HepG2 (cell line): ENCODE measurements at regions not wholly inside any gene's neighbourhood (a gene's known extent, or its start where the extent isn't known, plus 50 kb on each side); places are given as distances from the start of the nearest gene placed in this dataset.

ENCODE experiments used
- ARNT2 ChIP-seq: sonication (generic); formaldehyde crosslinking; IDR thresholded peaks from 2 replicates; pipeline ENCODE4 v1.8.0; 2022; ENCODE audit warnings: mild to moderate bottlenecking, low read depth, missing genetic modification reagents, moderate library complexity
- CBX1 ChIP-seq: IDR thresholded peaks from one replicate; pipeline ENCODE4 v1.6.1; 2016; ENCODE audit warnings: antibody characterized with exemption, low read depth
- CENPT ChIP-seq: sonication (generic); formaldehyde crosslinking; IDR thresholded peaks from 2 replicates; pipeline ENCODE4 v1.8.0; 2022; ENCODE audit warnings: low read depth, mild to moderate bottlenecking, moderate library complexity, missing genetic modification reagents
- FIP1L1 ChIP-seq: fragments of 200-400 bp; formaldehyde crosslinking; IDR thresholded peaks from 2 replicates; pipeline ENCODE4 v1.6.1; 2018; ENCODE audit warnings: low read depth, mild to moderate bottlenecking, low read length, moderate library complexity, borderline replicate concordance; ENCODE audit not compliant: insufficient read depth
- HES4 ChIP-seq: sonication (generic); formaldehyde crosslinking; IDR thresholded peaks from 2 replicates; pipeline ENCODE4 v1.9.0; 2021; ENCODE audit warnings: mild to moderate bottlenecking, missing genetic modification reagents, borderline replicate concordance
- HOXA5 ChIP-seq: sonication (generic); formaldehyde crosslinking; IDR thresholded peaks from 2 replicates; pipeline ENCODE4 v1.4.0; 2020; ENCODE audit warnings: missing genetic modification reagents
- KLF11 ChIP-seq: IDR thresholded peaks from 2 replicates; pipeline ENCODE4 v1.6.1; 2016; ENCODE audit warnings: missing compliant biosample characterization
- PCBP2 ChIP-seq: fragments of 200-400 bp; formaldehyde crosslinking; optimal IDR thresholded peaks from 2 replicates; pipeline ENCODE3; 2018; ENCODE audit warnings: low read length, low read depth; ENCODE audit not compliant: poor library complexity, severe bottlenecking
- PLRG1 ChIP-seq: fragments of 450-650 bp; conservative IDR thresholded peaks from 2 replicates; pipeline ENCODE4 v1.6.1; 2016
- RCOR2 ChIP-seq: IDR thresholded peaks from 2 replicates; pipeline ENCODE4 v1.6.1; 2016; ENCODE audit warnings: missing biosample characterization, missing genetic modification reagents
- RFX3 ChIP-seq: IDR thresholded peaks from 2 replicates; pipeline ENCODE4 v1.6.1; 2016; ENCODE audit warnings: missing biosample characterization, missing genetic modification reagents
- ZNF138 ChIP-seq: sonication (generic); formaldehyde crosslinking; IDR thresholded peaks from 2 replicates; pipeline ENCODE4 v1.5.0; 2020; ENCODE audit warnings: mild to moderate bottlenecking, low read depth, missing genetic modification reagents
- ZNF3 ChIP-seq: IDR thresholded peaks from 2 replicates; pipeline ENCODE4 v1.7.0; 2017; ENCODE audit warnings: inconsistent platforms
- ZNF44 ChIP-seq: sonication (generic); formaldehyde crosslinking; IDR thresholded peaks from 2 replicates; pipeline ENCODE4 v1.5.1; 2020; ENCODE audit warnings: mild to moderate bottlenecking, missing genetic modification reagents
- ZNF703 ChIP-seq: sonication (generic); formaldehyde crosslinking; IDR thresholded peaks from 2 replicates; pipeline ENCODE4 v1.5.1; 2020; ENCODE audit warnings: missing genetic modification reagents, mild to moderate bottlenecking, moderate library complexity, borderline replicate concordance
- ZNF839 ChIP-seq: sonication (generic); formaldehyde crosslinking; IDR thresholded peaks from 2 replicates; pipeline ENCODE4 v1.4.0; 2020; ENCODE audit warnings: missing genetic modification reagents, mild to moderate bottlenecking, borderline replicate concordance
- TF ChIP-seq, protein P1 (sequence below): sonication (generic); formaldehyde crosslinking; IDR thresholded peaks from 2 replicates; pipeline ENCODE4 v1.8.1; 2023; ENCODE audit warnings: mild to moderate bottlenecking, missing genetic modification reagents
- TF ChIP-seq, protein P2 (sequence below): sonication (generic); formaldehyde crosslinking; IDR thresholded peaks from 2 replicates; pipeline ENCODE4 v1.4.0; 2020; ENCODE audit warnings: missing genetic modification reagents
- TF ChIP-seq, protein P3 (sequence below): sonication (generic); formaldehyde crosslinking; IDR thresholded peaks from 2 replicates; pipeline ENCODE4 v1.5.1; 2020; ENCODE audit warnings: mild to moderate bottlenecking, missing genetic modification reagents
- TF ChIP-seq, protein P4 (sequence below): sonication (generic); formaldehyde crosslinking; IDR thresholded peaks from 2 replicates; pipeline ENCODE4 v1.4.0; 2020; ENCODE audit warnings: missing genetic modification reagents

DNA sequence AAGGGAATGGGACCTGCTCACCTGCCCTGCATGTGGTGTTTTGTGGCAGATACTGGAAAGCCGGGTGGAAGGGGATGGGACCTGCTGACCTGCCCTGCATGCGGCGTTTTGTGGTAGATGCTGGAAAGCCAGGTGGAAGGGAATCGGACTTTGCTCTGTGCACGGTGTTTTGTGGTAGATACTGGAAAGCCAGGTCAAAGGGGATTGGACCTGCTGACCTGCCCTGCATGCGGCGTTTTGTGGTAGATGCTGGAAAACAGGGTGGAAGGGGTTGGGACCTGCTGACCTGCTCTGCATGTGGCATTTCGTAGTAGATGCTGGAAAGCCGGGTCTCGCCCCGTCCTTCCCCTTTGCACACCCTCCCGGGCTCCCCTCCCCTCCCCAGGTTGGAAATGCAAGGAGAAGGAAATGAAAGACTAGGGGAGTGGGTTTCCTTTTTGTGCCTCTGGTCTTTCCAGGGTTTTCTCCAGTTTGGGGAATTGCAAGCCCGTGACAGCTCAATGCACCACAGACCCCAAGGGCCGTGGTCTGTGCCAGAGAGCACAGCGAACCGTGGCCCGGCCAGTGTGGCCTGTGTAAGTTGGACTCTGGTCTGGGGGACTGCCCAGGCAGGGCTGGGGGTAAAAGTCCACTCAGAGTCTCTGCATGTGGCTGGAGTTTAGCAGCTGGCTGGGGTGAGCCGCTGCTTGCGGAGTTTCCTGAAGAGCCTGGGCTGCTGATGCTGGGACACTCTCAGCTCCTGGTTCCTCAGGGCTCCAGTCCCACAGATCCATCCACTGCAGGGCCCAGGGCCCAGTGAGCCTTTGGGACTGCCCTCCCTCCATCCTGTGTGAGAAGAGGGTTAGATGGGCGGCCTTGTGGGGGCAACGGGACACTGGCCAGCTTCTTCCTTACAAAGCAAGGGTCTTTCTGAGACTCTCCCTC is 105.5 kb downstream of the CRYAA start (continued):
- TF ChIP-seq, protein P1, sequence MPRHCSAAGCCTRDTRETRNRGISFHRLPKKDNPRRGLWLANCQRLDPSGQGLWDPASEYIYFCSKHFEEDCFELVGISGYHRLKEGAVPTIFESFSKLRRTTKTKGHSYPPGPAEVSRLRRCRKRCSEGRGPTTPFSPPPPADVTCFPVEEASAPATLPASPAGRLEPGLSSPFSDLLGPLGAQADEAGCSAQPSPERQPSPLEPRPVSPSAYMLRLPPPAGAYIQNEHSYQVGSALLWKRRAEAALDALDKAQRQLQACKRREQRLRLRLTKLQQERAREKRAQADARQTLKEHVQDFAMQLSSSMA (CRISPR knock-in tag), result no peak
- 0 out of 2 replicates have a peak, but pooled peaks have one; percentile 6 for TF ChIP-seq RCOR2 (CRISPR knock-in tag)
- TF ChIP-seq, protein P2, sequence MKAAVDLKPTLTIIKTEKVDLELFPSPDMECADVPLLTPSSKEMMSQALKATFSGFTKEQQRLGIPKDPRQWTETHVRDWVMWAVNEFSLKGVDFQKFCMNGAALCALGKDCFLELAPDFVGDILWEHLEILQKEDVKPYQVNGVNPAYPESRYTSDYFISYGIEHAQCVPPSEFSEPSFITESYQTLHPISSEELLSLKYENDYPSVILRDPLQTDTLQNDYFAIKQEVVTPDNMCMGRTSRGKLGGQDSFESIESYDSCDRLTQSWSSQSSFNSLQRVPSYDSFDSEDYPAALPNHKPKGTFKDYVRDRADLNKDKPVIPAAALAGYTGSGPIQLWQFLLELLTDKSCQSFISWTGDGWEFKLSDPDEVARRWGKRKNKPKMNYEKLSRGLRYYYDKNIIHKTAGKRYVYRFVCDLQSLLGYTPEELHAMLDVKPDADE (CRISPR knock-in tag), result no peak
- TF ChIP-seq ZNF703, result no peak; the same call in 1 of the 2 replicates
- no peak for TF ChIP-seq FIP1L1
- TF ChIP-seq HES4 (CRISPR knock-in tag), result no peak
- TF ChIP-seq ZNF138 (CRISPR knock-in tag), result no peak
- no peak for TF ChIP-seq ZNF839 (CRISPR knock-in tag)
- no peak for TF ChIP-seq ZNF44 (CRISPR knock-in tag)
- TF ChIP-seq ARNT2 (CRISPR knock-in tag), result no peak
- no peak for TF ChIP-seq PLRG1
- TF ChIP-seq PCBP2, result no peak
- TF ChIP-seq CBX1, result no peak
- no peak for TF ChIP-seq RFX3 (CRISPR knock-in tag)
- TF ChIP-seq HOXA5 (CRISPR knock-in tag), result no peak
- no peak for TF ChIP-seq ZNF3 (CRISPR knock-in tag)
- TF ChIP-seq CENPT (CRISPR knock-in tag), result no peak
- TF ChIP-seq, protein P3, sequence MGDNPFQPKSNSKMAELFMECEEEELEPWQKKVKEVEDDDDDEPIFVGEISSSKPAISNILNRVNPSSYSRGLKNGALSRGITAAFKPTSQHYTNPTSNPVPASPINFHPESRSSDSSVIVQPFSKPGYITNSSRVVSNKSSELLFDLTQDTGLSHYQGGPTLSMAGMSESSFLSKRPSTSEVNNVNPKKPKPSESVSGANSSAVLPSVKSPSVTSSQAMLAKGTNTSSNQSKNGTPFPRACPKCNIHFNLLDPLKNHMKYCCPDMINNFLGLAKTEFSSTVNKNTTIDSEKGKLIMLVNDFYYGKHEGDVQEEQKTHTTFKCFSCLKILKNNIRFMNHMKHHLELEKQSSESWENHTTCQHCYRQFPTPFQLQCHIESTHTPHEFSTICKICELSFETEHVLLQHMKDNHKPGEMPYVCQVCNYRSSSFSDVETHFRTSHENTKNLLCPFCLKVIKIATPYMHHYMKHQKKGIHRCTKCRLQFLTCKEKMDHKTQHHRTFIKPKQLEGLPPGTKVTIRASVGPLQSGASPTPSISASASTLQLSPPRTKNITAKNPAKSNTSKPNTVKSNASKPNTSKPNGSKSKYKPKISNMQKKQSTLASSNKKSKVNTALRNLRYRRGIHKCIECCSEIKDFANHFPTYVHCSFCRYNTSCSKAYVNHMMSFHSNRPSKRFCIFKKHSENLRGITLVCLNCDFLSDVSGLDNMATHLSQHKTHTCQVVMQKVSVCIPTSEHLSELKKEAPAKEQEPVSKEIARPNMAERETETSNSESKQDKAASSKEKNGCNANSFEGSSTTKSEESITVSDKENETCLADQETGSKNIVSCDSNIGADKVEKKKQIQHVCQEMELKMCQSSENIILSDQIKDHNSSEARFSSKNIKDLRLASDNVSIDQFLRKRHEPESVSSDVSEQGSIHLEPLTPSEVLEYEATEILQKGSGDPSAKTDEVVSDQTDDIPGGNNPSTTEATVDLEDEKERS (CRISPR knock-in tag), result no peak
- no peak for TF ChIP-seq KLF11 (CRISPR knock-in tag)
- TF ChIP-seq, protein P4, sequence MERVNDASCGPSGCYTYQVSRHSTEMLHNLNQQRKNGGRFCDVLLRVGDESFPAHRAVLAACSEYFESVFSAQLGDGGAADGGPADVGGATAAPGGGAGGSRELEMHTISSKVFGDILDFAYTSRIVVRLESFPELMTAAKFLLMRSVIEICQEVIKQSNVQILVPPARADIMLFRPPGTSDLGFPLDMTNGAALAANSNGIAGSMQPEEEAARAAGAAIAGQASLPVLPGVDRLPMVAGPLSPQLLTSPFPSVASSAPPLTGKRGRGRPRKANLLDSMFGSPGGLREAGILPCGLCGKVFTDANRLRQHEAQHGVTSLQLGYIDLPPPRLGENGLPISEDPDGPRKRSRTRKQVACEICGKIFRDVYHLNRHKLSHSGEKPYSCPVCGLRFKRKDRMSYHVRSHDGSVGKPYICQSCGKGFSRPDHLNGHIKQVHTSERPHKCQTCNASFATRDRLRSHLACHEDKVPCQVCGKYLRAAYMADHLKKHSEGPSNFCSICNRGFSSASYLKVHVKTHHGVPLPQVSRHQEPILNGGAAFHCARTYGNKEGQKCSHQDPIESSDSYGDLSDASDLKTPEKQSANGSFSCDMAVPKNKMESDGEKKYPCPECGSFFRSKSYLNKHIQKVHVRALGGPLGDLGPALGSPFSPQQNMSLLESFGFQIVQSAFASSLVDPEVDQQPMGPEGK (CRISPR knock-in tag), result no peak
